Fibroblast of skin of back (primary cell): ENCODE measurements at regions not wholly inside any gene's neighbourhood (a gene's known extent, or its start where the extent isn't known, plus 50 kb on each side); places are given as distances from the start of the nearest gene placed in this dataset.
A peak's percentile ranks its signal among the peaks of the same experiment; 100 is the strongest.

Experiments used
- DNase-seq: peaks from one replicate; pipeline ENCODE4 v3.0.0-alpha.2; 2013

DNA sequence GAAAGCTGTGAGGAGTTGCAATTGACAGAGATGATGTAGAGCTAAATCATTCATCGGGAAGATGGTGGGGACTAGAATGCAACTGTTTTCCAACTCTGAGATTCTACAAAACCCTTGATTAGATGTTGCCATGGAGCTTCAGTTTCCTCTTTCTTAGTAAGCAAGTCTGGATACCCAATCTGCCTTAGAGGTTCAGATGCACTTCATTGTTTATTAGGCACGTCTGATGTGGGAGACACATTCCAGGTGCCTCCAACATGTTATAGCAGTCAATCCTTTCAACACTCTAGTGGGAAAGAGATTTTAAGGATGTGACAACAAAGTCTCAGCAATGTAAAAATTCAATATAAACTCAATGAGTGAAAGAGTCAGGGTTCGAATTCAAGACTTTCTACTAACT lies 291.3 kb upstream of the PHYHIPL start:
- DNase-seq: no peak

DNA sequence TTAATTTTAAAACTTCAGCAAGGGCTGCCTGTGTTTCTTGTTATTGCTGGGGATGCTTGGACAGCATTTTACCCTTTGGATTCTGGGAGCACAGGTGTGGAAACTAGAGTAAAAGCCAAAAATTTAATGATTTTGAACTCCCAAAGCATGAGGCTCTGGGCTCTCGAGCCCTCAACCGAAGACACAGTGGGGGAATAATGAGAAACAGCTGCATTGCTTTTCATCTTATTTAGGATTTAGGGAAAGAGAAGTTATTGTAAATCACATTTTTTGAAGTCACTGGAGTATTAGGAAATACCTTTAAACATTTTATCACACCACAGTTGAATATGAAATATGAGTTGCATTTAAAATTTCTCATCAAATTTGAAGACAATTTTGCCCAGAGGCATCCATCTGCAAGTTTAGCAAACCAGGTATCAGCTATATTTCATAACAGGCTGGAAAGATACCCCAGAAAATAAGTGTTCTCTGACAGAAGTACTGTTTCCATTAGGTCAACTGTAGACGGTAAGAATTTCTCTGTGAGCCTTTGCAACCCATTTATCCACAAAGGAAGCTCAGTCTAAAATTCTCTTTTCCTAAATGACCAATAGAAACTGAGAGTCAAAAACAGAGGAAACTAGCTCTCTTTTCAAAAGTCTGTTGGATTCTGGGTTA lies 290.6 kb upstream of the PHYHIPL start:
- no peak for DNase-seq

DNA sequence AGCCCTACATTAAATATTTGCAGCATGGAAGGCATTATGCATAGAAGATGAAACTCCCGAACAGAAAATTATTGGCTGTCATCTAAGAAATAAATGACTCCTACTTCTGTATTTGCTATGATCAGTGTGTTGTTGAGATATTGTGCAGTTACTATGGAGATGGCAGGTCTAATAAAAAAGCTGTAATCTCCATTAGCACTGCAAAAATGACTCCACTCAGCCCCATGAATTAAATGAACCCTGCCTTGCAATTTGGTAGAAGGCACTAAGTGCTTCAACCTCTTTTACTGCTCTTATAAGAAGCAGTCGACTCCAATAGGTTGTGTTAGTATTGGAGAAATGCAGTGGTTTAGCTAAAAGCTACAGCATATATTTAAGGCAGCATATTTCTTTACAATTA lies 290.0 kb upstream of the PHYHIPL start:
- no peak for DNase-seq

DNA sequence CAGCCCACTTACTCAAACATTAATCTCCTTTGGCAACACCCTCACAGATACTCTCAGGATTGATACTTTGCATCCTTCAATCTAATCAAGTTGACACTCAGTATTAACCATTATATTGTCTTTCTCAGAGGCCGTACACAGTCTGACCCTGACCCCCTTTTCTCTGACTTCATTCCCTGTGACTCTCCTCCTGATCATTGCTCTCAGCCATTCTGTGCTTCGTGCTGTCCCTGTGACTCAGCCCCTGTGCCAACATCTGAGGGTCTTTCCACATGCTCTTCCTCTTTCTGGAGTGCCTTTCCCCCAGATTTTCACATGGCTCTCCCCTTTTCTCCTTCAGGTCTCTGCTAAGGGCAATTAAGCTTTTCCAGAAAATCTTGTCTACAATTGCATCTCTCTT lies 289.0 kb upstream of the PHYHIPL start:
- DNase-seq: no peak

DNA sequence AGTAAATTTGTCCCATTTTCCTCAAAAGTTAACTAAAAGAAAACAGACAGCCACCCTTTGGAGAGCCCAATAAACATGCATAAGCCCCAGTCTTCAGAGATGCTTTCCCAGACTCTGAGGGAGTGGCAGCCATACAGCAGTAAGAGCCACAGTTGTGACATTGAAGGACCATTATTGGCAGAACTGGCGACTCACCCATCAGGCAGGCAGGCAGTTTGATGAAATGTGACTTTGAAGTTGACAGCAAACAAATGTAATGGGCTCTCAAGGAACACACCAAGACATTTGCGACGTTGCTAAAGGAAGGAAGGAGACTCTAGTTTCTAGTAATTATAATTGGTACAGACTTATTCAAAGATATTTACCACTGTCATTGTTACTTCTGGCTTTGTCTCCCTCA lies 287.5 kb upstream of the PHYHIPL start:
- no peak for DNase-seq

DNA sequence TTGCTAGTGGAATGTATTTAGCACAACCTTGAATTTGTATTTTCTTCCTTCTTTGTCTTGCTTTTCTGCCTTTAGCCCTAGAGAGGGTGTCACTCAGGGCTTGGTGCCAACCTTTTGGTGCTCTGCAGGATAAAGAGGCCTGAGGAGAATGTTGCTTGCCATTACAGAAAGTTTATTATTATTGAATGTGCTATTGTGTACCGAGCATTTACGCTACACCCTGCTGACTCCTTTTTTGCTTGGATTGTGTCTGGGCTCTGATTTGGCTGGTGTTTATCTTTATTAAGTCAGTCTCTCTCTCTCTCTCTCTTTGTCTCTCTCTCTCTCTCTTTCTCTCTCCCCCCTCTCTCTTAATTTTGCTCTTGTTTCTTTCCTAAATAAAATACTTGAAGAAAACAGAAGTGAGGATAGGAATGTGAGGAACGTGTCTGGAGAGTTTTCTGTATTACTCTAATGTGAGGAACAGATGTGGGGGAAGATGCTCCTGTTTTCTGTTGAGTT lies 284.4 kb upstream of the PHYHIPL start:
- peak; percentile 27 for DNase-seq

DNA sequence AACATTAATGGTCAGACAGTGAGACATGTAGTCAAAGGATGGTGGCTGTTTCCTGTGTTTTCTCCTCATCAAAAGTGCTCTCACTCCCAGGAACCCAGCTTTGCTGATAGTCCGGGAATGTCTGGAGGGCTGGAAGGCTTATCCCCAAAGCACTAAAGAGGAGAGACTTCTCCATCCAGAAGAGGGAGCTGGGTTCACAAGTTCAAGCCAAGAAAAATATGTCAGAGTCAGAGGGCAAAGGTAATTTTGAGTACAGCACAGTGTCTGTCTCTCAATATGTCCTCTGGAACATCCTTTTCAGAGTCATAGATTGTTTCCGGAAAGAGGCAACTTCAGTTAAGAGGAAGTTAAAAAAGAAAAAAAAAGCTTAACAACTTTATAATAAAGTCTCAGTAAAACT lies 281.5 kb upstream of the PHYHIPL start:
- no peak for DNase-seq

DNA sequence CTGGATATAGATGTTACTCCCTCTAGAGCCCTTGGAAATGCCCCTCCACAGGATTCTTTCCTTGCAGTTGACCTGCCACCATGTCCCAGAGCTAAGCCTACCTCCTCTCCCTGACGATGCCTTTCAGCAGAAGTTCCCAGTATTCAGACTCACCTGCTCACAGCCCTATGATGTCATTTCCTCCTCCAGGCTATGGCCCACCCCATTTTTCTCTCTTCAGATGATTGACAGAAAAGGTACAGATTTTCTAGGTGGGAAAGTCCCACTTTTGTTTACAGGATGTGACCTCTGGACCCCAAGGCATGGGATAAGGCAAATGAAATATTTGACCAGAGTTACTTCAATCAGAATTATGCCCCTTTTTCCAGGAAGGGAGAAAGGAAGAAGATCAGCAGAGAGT lies 280.2 kb upstream of the PHYHIPL start:
- no peak for DNase-seq

DNA sequence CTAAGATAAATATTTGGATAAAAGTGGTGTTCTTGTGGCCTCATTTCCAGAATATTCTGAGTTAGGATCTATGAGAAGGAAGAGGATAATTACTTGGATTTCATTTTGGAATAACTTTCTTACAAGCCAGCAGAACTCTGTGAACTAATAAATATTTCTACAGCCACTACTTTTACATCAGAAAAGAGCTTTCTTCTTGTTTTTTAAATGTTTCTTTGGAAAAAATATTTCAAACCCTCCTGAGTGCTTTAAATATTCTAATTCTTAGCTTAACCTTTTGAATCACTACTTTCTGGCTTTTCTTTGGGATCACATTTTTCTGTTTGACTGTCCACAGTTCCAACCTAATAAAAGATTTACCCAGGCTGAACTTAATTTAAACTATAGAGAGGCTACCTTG lies 279.2 kb upstream of the PHYHIPL start:
- DNase-seq: no peak

DNA sequence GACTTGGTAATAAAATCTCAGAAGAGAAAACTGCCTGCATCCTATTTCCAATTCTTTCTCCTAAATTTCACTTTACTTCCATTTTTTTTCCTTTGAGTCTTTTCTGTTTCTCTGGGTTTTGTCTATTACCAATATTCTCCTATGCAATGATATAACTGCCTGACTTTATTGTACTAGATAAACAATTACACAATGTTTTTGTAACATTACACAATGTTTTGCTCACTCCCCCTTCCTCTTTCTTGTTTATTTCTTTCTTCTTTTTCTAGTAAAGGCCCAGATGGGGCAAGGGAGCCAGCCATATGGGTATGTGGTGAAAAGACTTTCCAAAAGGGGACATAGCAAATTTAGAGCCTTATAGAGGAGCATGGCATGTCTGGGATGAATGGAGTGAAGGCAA lies 278.7 kb upstream of the PHYHIPL start:
- no peak for DNase-seq

DNA sequence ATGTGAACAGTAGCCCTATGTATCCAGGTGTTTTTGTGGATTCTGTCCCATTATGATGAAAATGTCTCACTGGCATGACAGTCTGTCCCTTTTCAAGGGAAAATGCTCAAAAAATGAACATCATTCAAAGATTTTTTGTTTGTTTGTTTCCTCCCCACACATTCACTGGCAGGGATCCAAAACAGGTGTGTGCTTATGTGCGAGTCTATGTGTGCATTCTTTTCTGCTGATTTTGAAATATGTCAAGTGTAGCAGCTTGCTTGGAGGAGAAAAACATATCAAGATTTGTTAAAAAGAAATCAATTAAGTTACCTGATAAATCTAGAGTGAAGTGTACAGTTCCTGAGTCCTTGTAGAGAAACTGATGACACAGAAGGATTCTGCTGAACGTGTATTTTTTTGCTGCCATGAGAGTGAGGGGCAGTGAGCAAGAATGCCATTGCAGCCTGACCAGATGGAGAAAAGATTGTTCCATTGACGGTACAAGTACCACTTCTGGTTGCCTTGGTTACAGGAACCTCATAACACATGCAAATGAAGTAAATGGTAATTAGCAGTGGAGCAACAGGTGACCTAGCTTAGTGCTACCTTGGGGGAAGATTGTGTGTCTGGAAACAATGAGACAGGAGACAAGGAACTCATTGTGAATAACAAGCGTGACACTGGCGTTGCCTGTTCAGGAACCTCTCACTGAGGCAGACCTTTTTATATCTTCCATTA lies 277.4 kb upstream of the PHYHIPL start:
- no peak for DNase-seq

DNA sequence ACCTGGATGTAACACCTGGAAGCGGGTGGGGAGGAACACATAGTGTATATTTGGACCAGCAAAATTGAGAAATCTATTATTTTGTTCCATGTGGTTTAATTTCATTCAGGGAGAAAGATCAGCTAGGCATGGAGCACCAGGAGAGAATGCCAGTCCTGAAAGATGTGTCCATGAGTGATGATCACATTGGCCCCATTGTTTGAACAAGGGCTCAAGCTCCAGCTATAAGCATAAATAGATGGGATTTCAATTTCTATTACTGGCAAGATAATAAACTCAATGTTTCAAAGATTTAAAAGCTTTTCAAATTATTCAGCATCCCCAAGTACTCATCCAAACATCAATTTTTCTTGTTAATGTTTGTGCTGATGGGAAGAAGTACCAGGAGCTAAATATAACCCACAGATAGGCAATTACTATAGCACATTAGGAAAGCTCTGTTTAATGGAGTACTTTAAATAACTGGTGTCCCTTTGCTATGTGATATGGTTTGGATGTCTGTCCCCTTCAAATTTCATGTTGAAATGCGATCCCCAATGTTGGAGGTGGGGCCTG lies 275.3 kb upstream of the PHYHIPL start:
- no peak for DNase-seq

DNA sequence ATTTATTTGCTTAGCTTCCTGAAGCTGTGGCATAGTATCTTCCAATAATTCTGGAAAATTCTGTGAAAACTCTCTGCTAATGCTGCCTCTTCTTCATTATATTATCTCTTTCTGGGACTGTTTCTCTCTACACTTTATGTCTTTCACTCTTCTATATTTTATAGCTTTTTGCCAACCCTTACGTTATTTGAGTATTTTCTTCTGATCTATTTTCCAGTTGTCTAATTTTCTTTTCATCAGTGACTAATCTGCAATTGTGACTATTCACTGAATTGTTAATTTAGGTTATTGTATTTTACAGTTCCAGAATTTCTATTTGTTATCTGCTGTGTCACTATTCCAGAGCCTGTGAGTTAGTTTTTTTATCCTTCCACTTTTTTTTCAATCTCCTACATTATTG lies 273.4 kb upstream of the PHYHIPL start:
- no peak for DNase-seq

DNA sequence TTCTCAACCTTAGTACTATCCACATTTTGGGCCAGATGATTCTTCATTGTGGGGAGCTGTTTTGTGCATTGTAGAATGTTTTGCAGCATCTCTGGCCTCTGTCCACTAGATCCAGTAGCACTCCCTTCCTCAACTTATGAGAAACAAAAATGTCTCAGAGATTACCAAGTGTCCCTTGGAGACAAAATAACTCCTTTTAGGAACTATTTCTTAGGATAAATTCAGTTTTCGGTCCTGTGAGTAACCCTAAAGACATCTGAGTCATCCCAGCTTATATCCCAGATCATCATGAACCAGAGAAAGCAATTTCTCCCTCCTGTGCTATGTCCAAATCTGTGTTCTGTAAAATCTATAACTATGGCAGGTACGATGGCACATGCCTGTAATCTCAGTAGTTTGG lies 266.6 kb upstream of the PHYHIPL start:
- peak; percentile 53 for DNase-seq

DNA sequence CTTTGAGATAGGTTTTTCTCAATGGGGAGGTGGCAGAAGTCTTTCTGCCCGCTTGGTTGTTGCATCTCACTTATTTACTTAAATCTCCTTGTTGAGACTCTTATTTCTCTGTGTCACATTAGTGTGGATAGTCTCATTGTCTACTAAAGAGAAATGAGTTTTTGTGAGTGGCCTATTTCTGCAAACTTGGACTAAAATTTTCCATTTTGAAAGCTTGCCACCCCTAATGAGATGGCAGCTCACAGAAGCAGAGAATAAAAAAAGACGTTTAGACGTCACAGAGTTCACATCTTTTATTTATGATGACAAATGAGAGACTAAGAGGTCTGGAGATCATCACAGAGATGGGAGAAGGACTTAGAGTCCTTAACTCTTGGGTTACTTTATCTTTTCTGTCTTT lies 262.7 kb upstream of the PHYHIPL start:
- no peak for DNase-seq

DNA sequence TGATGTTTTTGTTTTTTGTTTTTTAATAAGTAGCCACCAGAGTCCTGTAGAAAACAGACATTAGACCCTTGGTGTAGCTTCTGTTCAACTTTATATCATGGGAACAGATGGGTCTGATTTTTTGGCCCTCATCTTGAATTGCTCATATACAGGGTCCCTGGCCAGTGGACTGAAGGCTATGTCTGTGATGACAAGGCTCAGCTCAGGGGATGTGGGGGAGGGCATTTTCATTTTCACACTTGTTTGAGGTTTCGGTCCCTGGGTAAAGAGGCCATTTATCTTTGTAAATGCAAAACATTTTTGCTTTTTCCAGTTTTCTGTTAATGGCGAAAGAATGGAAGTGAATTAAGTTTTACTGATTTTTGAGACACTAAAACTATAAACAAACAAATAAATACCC lies 257.6 kb upstream of the PHYHIPL start:
- DNase-seq: no peak

DNA sequence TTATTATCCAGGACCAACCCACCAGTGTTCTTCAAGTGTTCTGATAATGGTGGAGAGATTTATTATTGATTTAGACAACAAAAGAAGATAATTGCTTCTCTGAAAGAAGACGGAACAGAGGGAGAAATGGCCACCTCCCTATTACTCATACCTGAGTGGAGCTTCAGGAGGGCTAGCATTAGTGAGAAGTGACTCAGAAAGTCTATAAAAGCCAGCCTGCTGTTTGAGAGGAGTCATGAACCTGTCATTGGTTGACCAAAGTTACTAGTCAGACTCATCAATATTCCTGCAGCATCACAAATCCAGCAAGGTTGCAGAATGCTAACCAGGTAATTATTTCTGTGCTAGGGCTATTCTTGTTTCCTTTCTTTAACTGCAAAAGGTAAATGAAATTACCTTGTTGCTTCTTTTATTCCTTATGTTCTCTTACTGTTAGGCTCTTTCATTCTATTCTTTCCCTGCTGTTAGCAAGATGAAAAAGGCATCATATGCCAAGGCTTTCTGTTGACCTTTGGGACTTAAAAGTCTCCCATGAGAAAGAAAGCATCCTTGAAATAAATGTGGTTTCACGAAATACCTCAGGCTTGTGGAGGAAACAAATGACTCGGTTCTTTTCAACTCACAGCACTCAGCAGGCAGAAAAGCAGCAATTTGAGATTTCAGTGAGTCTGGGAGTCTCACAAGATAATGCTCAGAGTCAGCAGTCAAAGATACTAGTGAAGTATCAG lies 256.4 kb upstream of the PHYHIPL start:
- peak; percentile 94 for DNase-seq

DNA sequence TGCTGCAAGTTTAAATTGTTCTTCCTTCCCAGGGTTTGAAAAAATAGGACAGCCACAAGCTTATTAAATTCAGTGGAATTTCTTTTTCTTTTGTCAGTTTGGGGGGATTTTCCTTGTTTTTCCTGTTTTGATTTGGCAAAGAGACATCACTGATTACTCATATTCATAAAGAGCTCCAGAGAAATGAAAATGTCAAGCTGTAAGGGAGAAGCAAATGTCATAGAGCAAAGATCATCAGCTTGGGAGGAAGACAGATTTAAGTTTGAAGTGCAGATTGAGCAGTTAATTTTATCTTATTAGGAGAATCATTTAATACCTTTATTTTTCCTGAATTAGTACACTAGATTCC lies 255.8 kb upstream of the PHYHIPL start:
- DNase-seq: no peak

DNA sequence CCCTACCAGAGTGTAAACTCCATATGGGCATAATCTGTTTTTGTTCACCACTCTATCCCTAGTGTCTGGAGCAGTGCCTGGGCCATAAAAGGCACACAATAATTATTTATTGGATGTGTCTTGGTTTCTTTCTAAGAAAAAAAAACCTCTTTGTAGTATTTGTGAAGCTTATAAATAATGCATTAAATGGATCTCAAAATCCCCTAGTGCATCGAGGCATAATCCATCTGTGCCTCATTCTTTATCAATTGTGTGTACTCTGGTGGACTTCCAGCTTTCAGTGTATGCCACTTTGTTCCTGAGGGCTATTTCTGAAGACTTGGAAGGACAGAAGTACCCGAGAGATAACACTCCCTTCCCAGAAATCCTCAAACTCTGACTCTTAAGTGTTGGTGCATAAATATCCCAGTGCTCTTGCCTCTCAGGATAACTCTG lies 255.0 kb upstream of the PHYHIPL start:
- no peak for DNase-seq

DNA sequence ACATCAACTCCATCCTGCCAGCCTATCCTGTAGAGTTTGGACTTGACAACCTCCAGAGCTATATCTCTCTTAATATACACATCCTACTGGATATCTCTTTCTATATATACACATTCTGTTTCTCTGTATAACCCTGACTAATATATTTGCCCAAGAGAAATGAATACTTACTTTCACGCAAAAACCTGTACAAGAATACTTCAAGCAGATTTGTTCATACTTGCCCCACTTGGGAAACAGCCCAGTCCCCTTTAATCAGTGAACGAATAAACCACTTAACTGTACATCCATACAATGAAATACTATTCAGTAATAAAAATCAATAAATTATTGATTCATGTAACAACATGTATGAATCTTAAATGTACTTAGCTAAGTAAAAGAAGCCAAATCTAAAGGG lies 251.1 kb upstream of the PHYHIPL start:
- DNase-seq: no peak

DNA sequence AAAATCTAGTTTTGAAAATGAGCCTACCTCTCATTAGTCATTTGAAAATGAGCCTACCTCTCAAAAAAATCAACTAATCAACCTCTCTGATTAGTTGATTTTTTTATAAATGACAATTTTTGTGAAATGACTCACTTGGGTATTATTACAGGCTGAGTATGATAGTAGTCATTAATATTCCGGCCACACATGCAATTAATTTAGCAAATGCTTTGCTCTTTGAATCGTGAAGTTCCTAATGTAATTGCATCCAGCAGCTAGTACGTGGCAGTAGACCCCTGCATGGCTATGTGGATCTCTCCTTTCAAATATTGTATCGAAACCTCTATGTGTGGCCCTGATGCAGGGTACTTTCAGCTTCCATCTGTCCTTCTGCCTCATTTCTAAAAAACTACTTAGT lies 245.9 kb upstream of the PHYHIPL start:
- peak; percentile 27 for DNase-seq

DNA sequence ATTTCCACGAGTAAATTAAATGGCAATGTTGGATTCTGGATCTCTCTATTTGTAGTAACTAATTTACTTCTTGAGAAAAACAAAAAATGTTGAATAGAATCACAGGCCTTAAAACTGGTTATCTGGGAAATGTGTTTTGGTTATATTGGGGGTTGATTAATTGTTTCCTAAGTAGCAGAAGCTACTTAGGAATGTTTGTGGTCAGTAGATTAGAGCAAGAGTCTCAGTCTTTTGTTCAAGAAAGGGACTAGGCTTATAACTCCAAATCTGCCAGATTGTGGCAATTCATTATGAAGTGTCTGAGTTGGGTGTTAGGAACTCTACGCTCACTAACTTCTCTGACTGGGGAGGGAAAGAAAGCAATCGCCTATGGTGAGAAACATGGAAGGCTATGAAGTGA lies 244.3 kb upstream of the PHYHIPL start:
- DNase-seq: no peak

DNA sequence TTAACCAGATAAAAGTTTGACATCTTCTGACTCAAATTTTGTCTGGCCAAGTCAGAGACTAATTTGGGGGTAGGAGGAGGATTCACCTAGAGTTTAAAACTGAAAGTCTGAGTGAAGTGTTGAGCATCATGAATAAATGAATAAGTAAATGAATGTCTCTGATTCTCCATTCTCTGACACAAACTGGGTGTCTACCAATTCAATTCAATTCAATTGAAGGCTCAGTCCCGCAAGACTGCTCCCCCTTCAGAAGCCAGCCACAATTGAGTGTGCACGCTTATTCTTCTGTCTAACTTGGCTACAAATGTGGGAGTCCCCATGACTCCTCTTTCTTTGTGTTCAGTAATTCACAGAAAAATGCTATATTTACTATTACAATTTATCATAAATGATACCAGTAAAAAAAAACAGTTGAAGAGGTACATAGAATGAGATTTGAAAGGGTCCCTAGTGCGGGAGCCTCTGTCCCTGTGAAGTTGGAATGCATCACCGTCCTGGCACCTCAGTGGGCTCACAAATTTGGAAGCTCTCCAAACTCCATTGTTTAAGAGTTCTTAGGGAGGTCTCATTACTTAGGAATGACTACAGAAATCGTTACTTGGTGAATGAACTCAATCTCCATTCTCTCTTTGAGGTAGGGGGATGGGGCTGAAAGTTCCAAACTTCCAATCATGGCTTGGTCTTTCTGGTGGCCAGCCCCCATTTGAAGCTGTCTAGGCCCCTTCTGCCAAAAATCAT lies 243.7 kb upstream of the PHYHIPL start:
- peak; percentile 58 for DNase-seq
